ENCODE measurements at regions not wholly inside any gene's neighbourhood (a gene's known extent, or its start where the extent isn't known, plus 50 kb on each side); places are given as distances from the start of the nearest gene placed in this dataset.
A peak's percentile ranks its signal among the peaks of the same experiment; 100 is the strongest.
"Not testable (repeated sequence)": the region's sequence is repeated elsewhere in the genome, so short reads cannot be mapped to it uniquely, and the experiment has no call there.

DNA sequence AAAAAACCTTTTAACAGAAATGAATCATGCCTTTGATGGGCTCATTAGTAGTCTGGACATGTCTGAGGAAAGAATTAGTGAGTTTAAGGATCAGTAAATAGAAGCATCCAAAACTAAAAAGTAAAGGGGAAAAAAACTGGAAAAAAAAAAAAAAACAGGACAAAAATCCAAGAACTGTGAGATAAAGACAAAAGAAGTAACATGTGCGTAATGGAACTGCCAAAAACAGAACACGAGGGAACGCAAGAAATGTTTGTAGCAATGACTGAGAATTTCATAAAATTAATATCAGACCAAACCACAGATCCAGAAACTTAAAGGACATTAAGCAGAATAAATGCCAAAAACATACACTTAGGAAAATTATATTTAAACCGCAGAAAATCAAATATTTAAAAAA is 77.4 kb downstream of the MS4A13 start:
- DNase-seq (ENCODE audit: insufficient read length, low spot score) (no peak), FAIRE-seq (no peak)
- TF ChIP-seq POU2F2 (IDR thresholded peaks at IDR 0.05; ENCODE audit: low read depth, low read length) (no peak), POLR2AphosphoS5 (IDR thresholded peaks at IDR 0.05; ENCODE audit: low read depth, low read length) (no peak), PAX5 (IDR thresholded peaks at IDR 0.05; ENCODE audit: insufficient read depth, low read length, severe bottlenecking) (no peak), TAF1 (IDR thresholded peaks at IDR 0.05; ENCODE audit: low read depth, low read length) (no peak), SPI1 (IDR thresholded peaks at IDR 0.05; ENCODE audit: low read depth, low read length) (no peak), POLR2A (IDR thresholded peaks at IDR 0.05; ENCODE audit: low read depth, low read length) (no peak)

DNA sequence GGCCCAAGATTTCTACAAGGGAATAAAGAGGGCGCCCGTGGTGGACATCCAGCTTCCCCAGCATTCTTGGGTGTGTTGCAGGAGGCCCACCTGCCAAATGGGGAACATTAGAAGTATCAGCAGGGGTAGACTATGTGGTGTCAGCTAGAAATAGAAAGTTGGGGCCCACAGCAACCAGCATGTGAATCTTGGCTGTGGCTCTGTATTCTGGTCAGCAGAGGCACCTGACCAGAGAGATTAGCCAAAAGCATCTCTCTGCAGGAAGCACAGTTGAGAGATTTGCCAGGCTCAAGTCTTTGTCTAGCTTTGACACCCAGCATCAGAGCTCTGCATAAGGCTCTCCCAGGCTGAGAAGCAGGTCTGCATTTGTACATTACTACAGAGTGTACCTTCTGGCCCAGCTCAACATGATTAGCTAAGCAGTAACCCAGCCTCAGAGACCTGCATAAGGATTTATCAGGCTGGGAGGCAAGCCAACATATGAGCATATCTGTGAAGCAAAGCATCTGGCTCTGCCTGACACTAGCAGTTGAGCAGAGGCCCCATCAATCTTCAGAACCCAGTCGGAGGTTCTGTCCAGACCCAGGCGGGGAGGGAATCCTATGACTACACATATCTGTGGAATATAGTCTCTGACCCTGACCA is 79.9 kb downstream of the MS4A13 start:
- TF ChIP-seq PAX5 (IDR thresholded peaks at IDR 0.05; ENCODE audit: insufficient read depth, low read length, severe bottlenecking) = no peak
- no peak for TF ChIP-seq POLR2AphosphoS5 (IDR thresholded peaks at IDR 0.05; ENCODE audit: low read depth, low read length)
- TF ChIP-seq TAF1 (IDR thresholded peaks at IDR 0.05; ENCODE audit: low read depth, low read length) = no peak
- no peak for TF ChIP-seq POU2F2 (IDR thresholded peaks at IDR 0.05; ENCODE audit: low read depth, low read length)
- no peak for TF ChIP-seq POLR2A (IDR thresholded peaks at IDR 0.05; ENCODE audit: low read depth, low read length)
- TF ChIP-seq SPI1 (IDR thresholded peaks at IDR 0.05; ENCODE audit: low read depth, low read length) = no peak
- FAIRE-seq = peak; percentile 61
- DNase-seq (ENCODE audit: insufficient read length, low spot score) = no peak

DNA sequence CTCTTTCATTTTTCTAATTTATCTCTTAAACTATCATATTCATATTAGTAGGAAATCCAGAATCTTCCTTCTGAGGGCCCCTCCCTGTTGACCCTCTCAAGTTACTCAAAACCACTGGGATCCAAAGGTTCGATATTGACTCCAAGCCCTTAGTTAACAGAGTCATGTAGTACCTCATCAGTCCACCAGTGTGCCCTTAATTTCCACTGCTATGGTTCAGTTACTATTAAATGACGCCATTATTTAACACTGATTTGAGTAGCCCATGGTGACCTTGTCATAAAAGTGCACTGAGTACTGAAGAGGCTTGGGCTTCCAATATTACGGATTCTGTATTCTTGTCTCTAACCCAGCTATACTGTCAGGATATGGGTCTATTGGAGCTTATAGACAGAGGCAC is 91.9 kb upstream of the MS4A8 start:
- no peak for DNase-seq (ENCODE audit: insufficient read length, low spot score)
- no peak for FAIRE-seq
- TF ChIP-seq POLR2AphosphoS5 (IDR thresholded peaks at IDR 0.05; ENCODE audit: low read depth, low read length) = no peak
- TF ChIP-seq POLR2A (IDR thresholded peaks at IDR 0.05; ENCODE audit: low read depth, low read length) = no peak
- TF ChIP-seq POU2F2 (IDR thresholded peaks at IDR 0.05; ENCODE audit: low read depth, low read length) = no peak
- no peak for TF ChIP-seq SPI1 (IDR thresholded peaks at IDR 0.05; ENCODE audit: low read depth, low read length)
- TF ChIP-seq TAF1 (IDR thresholded peaks at IDR 0.05; ENCODE audit: low read depth, low read length) = no peak
- no peak for TF ChIP-seq PAX5 (IDR thresholded peaks at IDR 0.05; ENCODE audit: insufficient read depth, low read length, severe bottlenecking)

DNA sequence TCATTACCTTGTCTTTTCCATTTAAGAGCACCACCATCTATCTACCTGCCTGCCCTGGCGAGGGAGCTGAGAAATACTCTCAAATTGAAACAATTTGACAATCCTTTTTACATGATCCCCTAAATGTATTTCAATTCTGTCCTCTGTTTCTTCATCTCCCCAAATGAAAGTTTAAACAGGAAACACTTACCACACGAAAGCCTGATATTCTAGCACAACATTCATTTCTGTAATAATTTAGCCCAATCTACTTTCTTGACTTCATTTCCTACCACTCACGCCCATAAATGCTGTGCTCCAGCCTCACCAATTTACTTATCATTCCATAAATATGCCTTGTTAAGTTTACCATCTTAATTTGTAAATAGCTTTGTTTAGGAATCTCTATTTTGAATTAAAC is 89.8 kb upstream of the MS4A8 start:
- FAIRE-seq = no peak
- DNase-seq (ENCODE audit: insufficient read length, low spot score) = no peak
- TF ChIP-seq TAF1 (IDR thresholded peaks at IDR 0.05; ENCODE audit: low read depth, low read length) = no peak
- no peak for TF ChIP-seq SPI1 (IDR thresholded peaks at IDR 0.05; ENCODE audit: low read depth, low read length)
- TF ChIP-seq POLR2A (IDR thresholded peaks at IDR 0.05; ENCODE audit: low read depth, low read length) = no peak
- no peak for TF ChIP-seq POLR2AphosphoS5 (IDR thresholded peaks at IDR 0.05; ENCODE audit: low read depth, low read length)
- no peak for TF ChIP-seq POU2F2 (IDR thresholded peaks at IDR 0.05; ENCODE audit: low read depth, low read length)
- TF ChIP-seq PAX5 (IDR thresholded peaks at IDR 0.05; ENCODE audit: insufficient read depth, low read length, severe bottlenecking) = no peak

DNA sequence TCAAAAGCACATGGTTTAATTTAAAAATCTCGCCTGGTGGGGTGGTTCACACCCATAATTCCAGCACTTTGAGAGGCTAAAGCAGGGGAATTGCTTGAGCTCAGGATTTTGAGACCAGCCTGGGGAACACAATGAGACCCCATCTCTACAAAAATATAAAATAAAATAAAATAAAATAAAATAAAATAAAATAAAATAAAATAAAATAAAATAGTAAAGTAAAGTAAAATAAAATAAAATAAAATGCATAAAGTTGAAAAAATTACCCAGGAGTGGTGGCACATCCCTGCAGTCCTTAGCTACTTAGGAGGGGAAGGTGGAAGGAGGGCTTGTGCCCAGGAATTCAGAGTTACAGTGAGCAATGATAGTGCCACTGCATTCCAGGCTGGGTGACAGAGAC is 88.7 kb upstream of the MS4A8 start:
- DNase-seq (ENCODE audit: insufficient read length, low spot score) (no peak), FAIRE-seq (no peak)
- TF ChIP-seq POLR2A (IDR thresholded peaks at IDR 0.05; ENCODE audit: low read depth, low read length) (no peak), PAX5 (IDR thresholded peaks at IDR 0.05; ENCODE audit: insufficient read depth, low read length, severe bottlenecking) (no peak), TAF1 (IDR thresholded peaks at IDR 0.05; ENCODE audit: low read depth, low read length) (no peak), POLR2AphosphoS5 (IDR thresholded peaks at IDR 0.05; ENCODE audit: low read depth, low read length) (no peak), SPI1 (IDR thresholded peaks at IDR 0.05; ENCODE audit: low read depth, low read length) (no peak), POU2F2 (IDR thresholded peaks at IDR 0.05; ENCODE audit: low read depth, low read length) (no peak)

DNA sequence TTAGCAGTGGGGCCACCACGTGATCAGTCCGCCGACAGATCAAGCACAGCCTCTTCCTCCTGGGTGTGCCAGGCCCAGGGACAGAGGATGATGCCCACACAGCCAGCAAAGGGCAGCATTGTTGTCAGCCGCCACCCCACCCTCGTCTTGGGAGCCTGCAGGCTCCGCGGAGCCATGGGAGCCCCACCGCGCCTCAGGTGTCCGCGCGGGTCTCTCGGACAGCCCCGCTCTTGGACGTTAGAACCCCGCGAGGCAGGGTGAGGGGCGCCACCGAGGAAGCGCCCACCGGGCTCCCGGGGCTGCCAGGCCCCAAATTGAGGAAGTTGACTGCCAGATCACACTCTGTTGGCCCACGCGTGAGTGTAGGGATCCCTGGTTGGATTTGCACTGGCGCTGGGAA is 83.9 kb upstream of the MS4A8 start:
- DNase-seq (ENCODE audit: insufficient read length, low spot score) = no peak
- FAIRE-seq = no peak
- TF ChIP-seq SPI1 (IDR thresholded peaks at IDR 0.05; ENCODE audit: low read depth, low read length) = no peak
- TF ChIP-seq POLR2AphosphoS5 (IDR thresholded peaks at IDR 0.05; ENCODE audit: low read depth, low read length) = no peak
- no peak for TF ChIP-seq PAX5 (IDR thresholded peaks at IDR 0.05; ENCODE audit: insufficient read depth, low read length, severe bottlenecking)
- TF ChIP-seq TAF1 (IDR thresholded peaks at IDR 0.05; ENCODE audit: low read depth, low read length) = no peak
- TF ChIP-seq POU2F2 (IDR thresholded peaks at IDR 0.05; ENCODE audit: low read depth, low read length) = no peak

DNA sequence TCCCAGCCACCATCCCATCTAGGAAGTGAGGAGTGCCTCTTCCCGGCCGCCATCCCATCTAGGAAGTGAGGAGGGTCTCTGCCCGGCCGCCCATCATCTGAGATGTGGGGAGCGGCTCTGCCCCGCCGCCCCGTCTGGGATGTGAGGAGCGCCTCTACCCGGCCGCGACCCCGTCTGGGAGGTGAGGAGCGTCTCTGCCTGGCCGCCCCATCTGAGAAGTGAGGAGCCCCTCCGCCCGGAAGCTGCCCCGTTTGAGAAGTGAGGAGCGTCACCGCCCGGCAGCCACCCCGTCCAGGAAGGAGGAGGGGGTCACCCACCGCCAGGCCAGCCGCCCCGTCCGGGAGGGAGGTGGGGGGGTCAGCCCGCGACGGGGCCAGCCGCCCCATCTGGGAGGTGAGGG is 77.5 kb upstream of the MS4A8 start:
- not testable (repeated sequence) for FAIRE-seq; DNase-seq (ENCODE audit: insufficient read length, low spot score)

DNA sequence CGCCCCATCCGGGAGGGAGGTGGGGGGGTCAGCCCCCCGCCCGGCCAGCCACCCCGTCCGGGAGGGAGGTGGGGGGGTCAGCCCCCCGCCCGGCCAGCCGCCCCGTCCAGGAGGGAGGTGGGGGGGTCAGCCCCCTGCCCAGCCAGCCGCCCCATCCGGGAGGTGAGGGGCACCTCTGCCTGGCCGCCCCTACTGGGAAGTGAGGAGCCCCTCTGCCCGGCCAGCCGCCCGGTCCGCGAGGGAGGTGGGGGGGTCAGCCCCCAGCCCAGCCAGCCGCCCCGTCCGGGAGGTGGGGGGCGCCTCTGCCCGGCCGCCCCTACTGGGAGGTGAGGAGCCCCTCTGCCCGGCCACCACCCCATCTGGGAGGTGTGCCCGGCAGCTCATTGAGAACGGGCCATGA is 76.6 kb upstream of the MS4A8 start:
- DNase-seq (ENCODE audit: insufficient read length, low spot score); FAIRE-seq: not testable (repeated sequence)

DNA sequence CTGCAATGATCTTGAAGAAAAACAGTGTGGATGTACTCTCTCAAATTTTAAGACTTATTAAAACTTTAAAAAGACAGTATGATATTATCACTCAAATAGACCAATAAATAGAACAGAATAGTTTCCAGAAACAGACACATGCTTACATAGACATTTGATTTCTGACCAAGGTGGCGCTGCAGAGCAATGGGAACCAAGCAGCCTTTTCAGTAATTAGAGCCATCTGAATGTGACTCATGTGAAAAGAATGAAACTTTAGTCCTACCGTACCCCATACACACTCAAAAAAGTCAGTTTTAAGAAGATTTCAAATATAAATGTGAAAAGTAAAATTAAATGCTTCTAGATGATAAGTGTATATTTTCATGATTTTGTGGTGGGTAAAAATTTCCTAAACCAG is 74.2 kb upstream of the MS4A8 start:
- DNase-seq (ENCODE audit: insufficient read length, low spot score) (no peak), FAIRE-seq (no peak)
- TF ChIP-seq POLR2AphosphoS5 (IDR thresholded peaks at IDR 0.05; ENCODE audit: low read depth, low read length) = no peak
- no peak for TF ChIP-seq POU2F2 (IDR thresholded peaks at IDR 0.05; ENCODE audit: low read depth, low read length)
- TF ChIP-seq POLR2A (IDR thresholded peaks at IDR 0.05; ENCODE audit: low read depth, low read length) = no peak
- TF ChIP-seq SPI1 (IDR thresholded peaks at IDR 0.05; ENCODE audit: low read depth, low read length) = no peak
- no peak for TF ChIP-seq TAF1 (IDR thresholded peaks at IDR 0.05; ENCODE audit: low read depth, low read length)
- no peak for TF ChIP-seq PAX5 (IDR thresholded peaks at IDR 0.05; ENCODE audit: insufficient read depth, low read length, severe bottlenecking)

DNA sequence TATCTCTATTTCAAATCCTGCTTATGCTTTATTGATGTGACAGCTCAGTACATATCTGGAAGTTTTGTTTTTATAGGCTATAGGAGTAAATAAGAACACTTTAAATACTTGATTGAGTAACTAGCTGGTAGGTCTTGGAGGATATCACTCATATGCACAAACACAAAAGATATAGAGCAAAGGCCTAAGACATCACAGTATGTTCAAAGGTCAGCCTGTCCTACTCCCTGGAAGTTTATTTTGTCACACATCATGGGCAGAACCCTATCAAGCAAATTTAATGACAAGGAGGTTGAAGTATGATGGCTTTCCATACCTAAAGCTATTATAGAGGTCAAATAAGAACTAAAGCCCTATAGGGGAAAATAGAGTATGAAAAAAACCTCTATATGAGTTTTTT is 70.0 kb upstream of the MS4A8 start:
- TF ChIP-seq SPI1 (IDR thresholded peaks at IDR 0.05; ENCODE audit: low read depth, low read length) = no peak
- no peak for TF ChIP-seq PAX5 (IDR thresholded peaks at IDR 0.05; ENCODE audit: insufficient read depth, low read length, severe bottlenecking)
- TF ChIP-seq POLR2AphosphoS5 (IDR thresholded peaks at IDR 0.05; ENCODE audit: low read depth, low read length) = no peak
- TF ChIP-seq POLR2A (IDR thresholded peaks at IDR 0.05; ENCODE audit: low read depth, low read length) = no peak
- TF ChIP-seq POU2F2 (IDR thresholded peaks at IDR 0.05; ENCODE audit: low read depth, low read length) = no peak
- TF ChIP-seq TAF1 (IDR thresholded peaks at IDR 0.05; ENCODE audit: low read depth, low read length) = no peak
- DNase-seq (ENCODE audit: insufficient read length, low spot score) (no peak), FAIRE-seq (no peak)
